GM19240 (cell line): ENCODE measurements at regions not wholly inside any gene's neighbourhood (a gene's known extent, or its start where the extent isn't known, plus 50 kb on each side); places are given as distances from the start of the nearest gene placed in this dataset.

Source experiments
- DNase-seq: peaks from one replicate; pipeline ENCODE4 v3.0.0; 2011; ENCODE audit warnings: low spot score; ENCODE audit not compliant: insufficient read length

GRCh38 chr20:6238421-6238820, 115.6 kb upstream of the FERMT1 start:
- DNase-seq: no peak

- no peak for DNase-seq
These were observed 112.7 kb upstream of the FERMT1 start for GRCh38 chr20:6235510-6235909.

- no peak for DNase-seq
These were observed 109.6 kb upstream of the FERMT1 start for GRCh38 chr20:6232436-6232835.

- no peak for DNase-seq
These were observed 108.7 kb upstream of the FERMT1 start for GRCh38 chr20:6231556-6231955.

GRCh38 chr20:6228302-6228843, 105.5 kb upstream of the FERMT1 start:
- no peak for DNase-seq

GRCh38 chr20:6213311-6213710, 90.5 kb upstream of the FERMT1 start:
- no peak for DNase-seq

GRCh38 chr20:6212903-6213302, 90.1 kb upstream of the FERMT1 start:
- no peak for DNase-seq

GRCh38 chr20:6209093-6209492, 86.3 kb upstream of the FERMT1 start:
- no peak for DNase-seq

GRCh38 chr20:6200092-6200491, 77.3 kb upstream of the FERMT1 start:
- DNase-seq: no peak

GRCh38 chr20:6185268-6185667, 62.4 kb upstream of the FERMT1 start:
- no peak for DNase-seq

- no peak for DNase-seq
These were observed 61.3 kb upstream of the FERMT1 start for GRCh38 chr20:6184086-6184485.

GRCh38 chr20:6180531-6180930, 57.7 kb upstream of the FERMT1 start:
- no peak for DNase-seq

GRCh38 chr20:6178537-6178936, 55.7 kb upstream of the FERMT1 start:
- DNase-seq: no peak

GRCh38 chr20:6173481-6173880, 50.7 kb upstream of the FERMT1 start:
- no peak for DNase-seq
